ENCODE measurements at regions not wholly inside any gene's neighbourhood (a gene's known extent, or its start where the extent isn't known, plus 50 kb on each side); places are given as distances from the start of the nearest gene placed in this dataset.

DNA sequence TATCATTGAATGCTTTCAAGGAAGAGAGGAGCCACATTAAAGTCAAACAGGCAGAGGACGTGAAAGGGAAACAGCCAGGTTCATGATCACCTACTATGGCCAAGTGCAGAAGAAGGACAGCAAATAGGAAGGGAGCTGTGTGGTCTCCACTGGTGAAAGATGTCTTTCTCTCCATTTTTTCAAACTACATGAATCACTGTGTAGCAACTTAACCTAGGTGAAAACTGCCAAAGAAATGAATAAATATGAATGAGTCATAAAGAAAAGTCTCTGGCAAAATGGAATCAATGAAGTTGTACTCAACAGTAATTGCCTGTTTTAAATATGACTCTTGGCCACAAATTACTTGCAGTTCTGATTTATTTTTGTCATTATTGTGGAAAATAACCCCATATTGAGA is 452.6 kb upstream of the PKDCC start:
- Histone ChIP-seq H3K27ac (no peak overlapping the region), H3K4me3 (no peak overlapping the region), H3K4me1 (no peaks in the 10 kb centered on the region), H3K36me3 (no peaks in the 10 kb centered on the region), H3K9me3 (no peaks in the 10 kb centered on the region), H3K27me3 (no peaks in the 10 kb centered on the region)
- ATAC-seq (no peak), DNase-seq (no peak)
- no peak for TF ChIP-seq CTCF (IDR thresholded peaks at IDR 0.05)
- no peak for TF ChIP-seq POLR2A (IDR thresholded peaks at IDR 0.05)
- intact Hi-C loops (cut with DNase I), result no loop called here
- 19% methylated on average over 1 of the region's 1 CpG for WGBS (ENCODE audit: insufficient coverage, low coverage, low lambda C conversion rate, missing lambda C conversion rate)

GRCh38 chr2:41597680-41598079 is 450.1 kb upstream of the PKDCC start:
- TF ChIP-seq POLR2A (IDR thresholded peaks at IDR 0.05), result no peak
- no peak for TF ChIP-seq CTCF (IDR thresholded peaks at IDR 0.05)
- DNase-seq (no peak), ATAC-seq (no peak)
- 45% methylated on average over 2 of the region's 2 CpGs for WGBS (ENCODE audit: insufficient coverage, low coverage, low lambda C conversion rate, missing lambda C conversion rate)
- intact Hi-C loops (cut with DNase I), result no loop called here
- Histone ChIP-seq H3K4me1 (no peaks in the 10 kb centered on the region), H3K4me3 (no peak overlapping the region), H3K27ac (no peak overlapping the region), H3K9me3 (no peaks in the 10 kb centered on the region), H3K27me3 (no peaks in the 10 kb centered on the region), H3K36me3 (no peaks in the 10 kb centered on the region)

- ATAC-seq (peak; percentile 53 to 74 (median 55)), DNase-seq (no peak)
- H3K27me3 ChIP-seq, result no peaks in the 10 kb centered on the region
- no peak overlapping the region for H3K4me3 ChIP-seq
- intact Hi-C loops (cut with DNase I), result no loop called here
- H3K27ac ChIP-seq, result no peak overlapping the region
- H3K36me3 ChIP-seq, result no peaks in the 10 kb centered on the region
- TF ChIP-seq CTCF (IDR thresholded peaks at IDR 0.05), result no peak
- TF ChIP-seq POLR2A (IDR thresholded peaks at IDR 0.05), result no peak
- H3K4me1 ChIP-seq, result no peaks in the 10 kb centered on the region
- H3K9me3 ChIP-seq, result no peaks in the 10 kb centered on the region
- WGBS (ENCODE audit: insufficient coverage, low coverage, low lambda C conversion rate, missing lambda C conversion rate), result 34% methylated on average over 5 of the region's 5 CpGs
Measured at GRCh38 chr2:41598161-41598894, 449.5 kb upstream of the PKDCC start.

GRCh38 chr2:41600460-41600859 is 447.4 kb upstream of the PKDCC start:
- Histone ChIP-seq H3K27me3 (no peaks in the 10 kb centered on the region), H3K4me1 (no peaks in the 10 kb centered on the region), H3K9me3 (no peaks in the 10 kb centered on the region), H3K36me3 (no peaks in the 10 kb centered on the region), H3K27ac (no peak overlapping the region), H3K4me3 (no peak overlapping the region)
- TF ChIP-seq CTCF (IDR thresholded peaks at IDR 0.05) (no peak), POLR2A (IDR thresholded peaks at IDR 0.05) (no peak)
- ATAC-seq (no peak), DNase-seq (no peak)
- intact Hi-C loops (cut with DNase I), result no loop called here

- ATAC-seq (no peak), DNase-seq (no peak)
- H3K9me3 ChIP-seq, result no peaks in the 10 kb centered on the region
- no peak for TF ChIP-seq POLR2A (IDR thresholded peaks at IDR 0.05)
- no peak for TF ChIP-seq CTCF (IDR thresholded peaks at IDR 0.05)
- 43% methylated on average over 2 of the region's 2 CpGs for WGBS (ENCODE audit: insufficient coverage, low coverage, low lambda C conversion rate, missing lambda C conversion rate)
- no peaks in the 10 kb centered on the region for H3K36me3 ChIP-seq
- H3K4me1 ChIP-seq, result no peaks in the 10 kb centered on the region
- no peak overlapping the region for H3K4me3 ChIP-seq
- no peaks in the 10 kb centered on the region for H3K27me3 ChIP-seq
- no peak overlapping the region for H3K27ac ChIP-seq
- intact Hi-C loops (cut with DNase I), result no loop called here
Measured at GRCh38 chr2:41602341-41602740, 445.5 kb upstream of the PKDCC start.
